H9 (cell line): ENCODE measurements at regions not wholly inside any gene's neighbourhood (a gene's known extent, or its start where the extent isn't known, plus 50 kb on each side); places are given as distances from the start of the nearest gene placed in this dataset.
"Not testable (repeated sequence)": the region's sequence is repeated elsewhere in the genome, so short reads cannot be mapped to it uniquely, and the experiment has no call there.

ENCODE experiments used
- DNase-seq: peaks from one replicate; pipeline ENCODE4 v3.0.0-alpha.2; 2017
- H2AFZ ChIP-seq: one replicate; pipeline ENCODE4 v1.6.1; 2013; ENCODE audit warnings: mild to moderate bottlenecking, low read length, control low read depth, moderate library complexity
- H2AK5ac ChIP-seq: 2 replicates; pipeline ENCODE4 v1.6.1; 2013; ENCODE audit warnings: low read length, control low read depth, mixed read lengths; ENCODE audit not compliant: insufficient read length
- H2BK120ac ChIP-seq: one replicate; pipeline ENCODE4 v1.6.1; 2013; ENCODE audit warnings: low read depth, mild to moderate bottlenecking, low read length, control low read depth, inconsistent platforms; ENCODE audit not compliant: poor library complexity, severe bottlenecking
- H2BK12ac ChIP-seq: 2 replicates; pipeline ENCODE4 v1.6.1; 2013; ENCODE audit warnings: low read length, control low read depth, mixed read lengths, low read depth; ENCODE audit not compliant: insufficient read length
- H2BK15ac ChIP-seq: 2 replicates; pipeline ENCODE4 v1.6.1; 2013; ENCODE audit warnings: low read depth, low read length, control low read depth
- H2BK20ac ChIP-seq: one replicate; pipeline ENCODE4 v1.6.1; 2013; ENCODE audit warnings: low read depth, mild to moderate bottlenecking, low read length, control low read depth, inconsistent platforms; ENCODE audit not compliant: poor library complexity, severe bottlenecking
- H2BK5ac ChIP-seq: 2 replicates; pipeline ENCODE4 v1.6.1; 2013; ENCODE audit warnings: low read length, control low read depth, mixed read lengths; ENCODE audit not compliant: insufficient read length
- H3K14ac ChIP-seq: 2 replicates; pipeline ENCODE4 v1.6.1; 2013; ENCODE audit warnings: low read length, control low read depth; ENCODE audit not compliant: insufficient read depth
- H3K18ac ChIP-seq: 2 replicates; pipeline ENCODE4 v1.6.1; 2013; ENCODE audit warnings: low read depth, mild to moderate bottlenecking, mixed read lengths, low read length, control low read depth; ENCODE audit not compliant: insufficient read length
- H3K23ac ChIP-seq: 2 replicates; pipeline ENCODE4 v1.6.1; 2013; ENCODE audit warnings: low read length, control low read depth, mixed read lengths, low read depth; ENCODE audit not compliant: insufficient read length
- H3K23me2 ChIP-seq: 2 replicates; pipeline ENCODE4 v1.6.1; 2013; ENCODE audit warnings: low read depth, mild to moderate bottlenecking, mixed read lengths, low read length, control low read depth; ENCODE audit not compliant: insufficient read length, poor library complexity, severe bottlenecking
- H3K27ac ChIP-seq: 2 replicates; pipeline ENCODE4 v1.5.1; 2013; ENCODE audit warnings: low read length, control low read depth, mixed read lengths, low read depth; ENCODE audit not compliant: insufficient read length
- H3K27me3 ChIP-seq: 2 replicates; pipeline ENCODE4 v1.6.1; 2013; ENCODE audit warnings: low read length, control low read depth, inconsistent platforms; ENCODE audit not compliant: insufficient read depth
- H3K4ac ChIP-seq: 2 replicates; pipeline ENCODE4 v1.6.1; 2013; ENCODE audit warnings: low read depth, mild to moderate bottlenecking, control low read depth, inconsistent platforms, low read length, moderate library complexity
- H3K4me1 ChIP-seq: 2 replicates; pipeline ENCODE4 v1.6.1; 2013; ENCODE audit warnings: low read length, control low read depth, inconsistent platforms; ENCODE audit not compliant: insufficient read depth
- H3K4me2 ChIP-seq: 2 replicates; pipeline ENCODE4 v1.6.1; 2013; ENCODE audit warnings: low read length, control low read depth, mixed read lengths; ENCODE audit not compliant: insufficient read length, insufficient read depth
- H3K56ac ChIP-seq: 2 replicates; pipeline ENCODE4 v1.6.1; 2013; ENCODE audit warnings: low read depth, mild to moderate bottlenecking, mixed read lengths, low read length, control low read depth; ENCODE audit not compliant: insufficient read length
- H3K79me1 ChIP-seq: 2 replicates; pipeline ENCODE4 v1.6.1; 2013; ENCODE audit warnings: low read depth, mild to moderate bottlenecking, moderate library complexity, low read length, control low read depth, inconsistent platforms; ENCODE audit not compliant: insufficient read depth, poor library complexity, severe bottlenecking
- H3K79me2 ChIP-seq: 2 replicates; pipeline ENCODE4 v1.6.1; 2013; ENCODE audit warnings: low read length, control low read depth, inconsistent platforms; ENCODE audit not compliant: insufficient read depth
- H3K9ac ChIP-seq: 2 replicates; pipeline ENCODE4 v1.6.1; 2013; ENCODE audit warnings: low read length, control low read depth, mixed read lengths; ENCODE audit not compliant: insufficient read length; ENCODE audit errors: extremely low read depth
- H3K9me3 ChIP-seq: one replicate; pipeline ENCODE4 v1.6.1; 2013; ENCODE audit warnings: low read depth, low read length, inconsistent platforms; ENCODE audit not compliant: control insufficient read depth
- H3T11ph ChIP-seq: one replicate; pipeline ENCODE4 v1.6.1; 2013; ENCODE audit warnings: mild to moderate bottlenecking, low read length, control low read depth, inconsistent platforms
- H4K20me1 ChIP-seq: one replicate; pipeline ENCODE4 v1.6.1; 2013; ENCODE audit not compliant: control insufficient read depth, insufficient read length, insufficient read depth
- H4K5ac ChIP-seq: 2 replicates; pipeline ENCODE4 v1.6.1; 2013; ENCODE audit warnings: low read depth, mild to moderate bottlenecking, mixed read lengths, low read length, control low read depth; ENCODE audit not compliant: insufficient read length
- H4K8ac ChIP-seq: replicated peaks from 2 replicates; pipeline ENCODE4 v1.6.1; 2013; ENCODE audit warnings: low read length, control low read depth, mixed read lengths, low read depth; ENCODE audit not compliant: insufficient read length
- H4K91ac ChIP-seq: 2 replicates; pipeline ENCODE4 v1.6.1; 2013; ENCODE audit warnings: low read depth, mild to moderate bottlenecking, moderate library complexity, mixed read lengths, low read length, control low read depth; ENCODE audit not compliant: insufficient read length
- H3K27ac Mint-ChIP-seq, 3 experiments: 2 replicates in 2 of 3; 3 replicates in 1 of 3; pipeline ENCODE4 v1.8.0; 2020 to 2021; ENCODE audit warnings: mixed read lengths in 3 of 3, mild to moderate bottlenecking in 1 of 3, moderate library complexity in 1 of 3
- H3K27me3 Mint-ChIP-seq: 2 replicates; pipeline ENCODE4 v1.8.0; 2021; ENCODE audit warnings: low read depth, mild to moderate bottlenecking, moderate library complexity, mixed read lengths
- H3K36me3 Mint-ChIP-seq, 3 experiments: 2 replicates in 2 of 3; 3 replicates in 1 of 3; pipeline ENCODE4 v1.8.0; 2020 to 2021; ENCODE audit warnings: low read depth in 3 of 3, mixed read lengths in 3 of 3; ENCODE audit not compliant: insufficient read depth in 1 of 3
- H3K4me1 Mint-ChIP-seq, 2 experiments: 2 replicates each; pipeline ENCODE4 v1.8.0; 2020; ENCODE audit warnings: mixed read lengths in 2 of 2
- H3K4me3 Mint-ChIP-seq, 2 experiments: 2 replicates in 1 of 2; 3 replicates in 1 of 2; pipeline ENCODE4 v1.8.0; 2020 to 2021; ENCODE audit warnings: mild to moderate bottlenecking in 2 of 2, mixed read lengths in 2 of 2, moderate library complexity in 1 of 2
- H3K9me3 Mint-ChIP-seq, 2 experiments: 2 replicates in 1 of 2; 3 replicates in 1 of 2; pipeline ENCODE4 v1.8.0; 2020; ENCODE audit warnings: mild to moderate bottlenecking in 2 of 2, mixed read lengths in 2 of 2, moderate library complexity in 1 of 2
- WGBS: extraction: QIAGEN DNeasy Blood & Tissue Kit; methylation state at CpG from one replicate; pipeline ENCODE4 v1.1.7; 2013; ENCODE audit warnings: missing lambda C conversion rate, low lambda C conversion rate, mixed read lengths; ENCODE audit not compliant: insufficient read length; ENCODE audit errors: extremely low coverage; 5-methylcytosine and 5-hydroxymethylcytosine counted together
- TF ChIP-seq, protein P1 (sequence below): fragments of 200-600 bp; sonication (generic); conservative IDR thresholded peaks from 3 replicates; pipeline ENCODE4 v1.8.0; 2021; ENCODE audit warnings: antibody characterized with exemption, mild to moderate bottlenecking

DNA sequence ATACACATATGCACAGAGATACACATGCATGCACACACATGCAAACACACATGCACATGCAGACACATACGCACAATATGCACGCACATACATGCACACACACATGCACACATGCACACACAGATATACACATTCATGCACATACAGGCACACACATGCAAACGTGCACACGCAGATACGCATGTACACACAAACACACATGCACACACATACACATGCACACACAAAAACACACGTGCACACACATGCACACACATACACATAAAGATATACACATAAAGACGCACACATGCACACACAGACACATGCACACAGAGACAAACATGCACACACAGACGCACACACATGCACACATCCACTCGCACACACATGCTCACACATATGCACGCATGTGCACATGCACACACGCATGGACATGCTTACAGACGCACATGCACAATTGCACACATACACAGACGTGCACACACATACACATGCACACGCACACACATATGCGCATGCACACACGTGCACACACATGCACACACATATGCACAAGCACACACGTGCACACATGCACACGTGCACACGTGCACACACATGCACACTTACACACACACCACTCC is 145.2 kb downstream of the ADRA2C start:
- H2BK5ac ChIP-seq, result no peak overlapping the region
- peaks cover 9% of the 10 kb centered on the region for H3K27me3 Mint-ChIP-seq

DNA sequence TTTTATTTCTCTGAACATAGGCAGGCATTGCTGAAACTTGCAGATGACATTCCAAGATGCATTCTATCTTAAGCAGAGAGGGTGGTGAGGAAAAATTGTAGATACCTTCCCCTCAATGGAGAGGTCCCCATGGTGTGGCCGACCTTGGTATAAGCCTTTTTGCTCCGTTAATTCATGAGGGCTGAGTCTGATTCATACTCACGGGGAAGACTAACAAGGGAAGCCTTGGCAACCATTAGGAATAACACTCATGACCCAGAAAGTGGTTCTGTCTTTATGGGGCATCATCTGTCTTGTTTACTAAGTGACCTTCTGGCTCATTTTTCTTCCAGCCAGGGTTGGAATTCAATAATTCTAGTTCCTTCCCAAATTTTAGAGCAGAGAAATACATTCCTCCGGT is 148.3 kb downstream of the ADRA2C start:
- H3T11ph ChIP-seq, H3K27me3 ChIP-seq, H4K20me1 ChIP-seq, H3K4ac ChIP-seq, H3K18ac ChIP-seq, H2BK12ac ChIP-seq, H2AFZ ChIP-seq, H3K36me3 Mint-ChIP-seq, H2AK5ac ChIP-seq, H2BK5ac ChIP-seq, H2BK120ac ChIP-seq, DNase-seq, H3K4me3 Mint-ChIP-seq, H3K79me1 ChIP-seq, H3K9ac ChIP-seq, H3K56ac ChIP-seq, H4K91ac ChIP-seq, H4K5ac ChIP-seq, H3K23me2 ChIP-seq, H3K14ac ChIP-seq, H3K9me3 ChIP-seq, H3K4me2 ChIP-seq, H2BK15ac ChIP-seq, H3K27me3 Mint-ChIP-seq, H4K8ac ChIP-seq, H2BK20ac ChIP-seq, H3K27ac Mint-ChIP-seq, H3K27ac ChIP-seq, H3K79me2 ChIP-seq, H3K4me1 ChIP-seq, H3K23ac ChIP-seq: not testable (repeated sequence)
- Mint-ChIP-seq H3K9me3 (peaks cover 7 to 11% of the 10 kb centered on the region in 2 experiments; a peak in 3 of 5 replicates), H3K4me1 (peaks cover 7 to 10% of the 10 kb centered on the region in 2 experiments)
- no CpG with 5 or more reads among the region's 4 CpGs for WGBS

More for the DNA sequence above, 145.2 kb downstream of the ADRA2C start:
- H3K9me3 ChIP-seq, result no peaks in the 10 kb centered on the region
- no peak overlapping the region for H2BK12ac ChIP-seq
- H3K23me2 ChIP-seq, result peaks cover 2% of the 10 kb centered on the region
- H3K4me3 Mint-ChIP-seq, result peak overlapping the region in 1 of 2 experiments; percentile 29; a peak in 1 of 5 replicates
- no peak overlapping the region for H3K4ac ChIP-seq
- no peak overlapping the region for H2BK15ac ChIP-seq
- H2AK5ac ChIP-seq, result no peak overlapping the region
- no peak overlapping the region for H2AFZ ChIP-seq
- no peak overlapping the region for H2BK120ac ChIP-seq
- no peaks in the 10 kb centered on the region for H3K4me1 ChIP-seq
- peak overlapping the region in 1 of 3 experiments; percentile 73; a peak in 2 of 7 replicates for H3K27ac Mint-ChIP-seq
- H3K14ac ChIP-seq, result no peak overlapping the region
- no peak overlapping the region for H3K4me2 ChIP-seq
- no peak overlapping the region for H3K56ac ChIP-seq
- peaks cover 2% of the 10 kb centered on the region for H4K20me1 ChIP-seq
- no peak for DNase-seq
- H3T11ph ChIP-seq, result no peak overlapping the region
- peaks cover 0 to 6% (median 0%) of the 10 kb centered on the region in 3 experiments; a peak in 2 of 7 replicates for H3K36me3 Mint-ChIP-seq
- no peak overlapping the region for H4K91ac ChIP-seq
- H3K23ac ChIP-seq, result no peak overlapping the region
- H3K79me2 ChIP-seq, result no peaks in the 10 kb centered on the region
- peak overlapping the region; percentile 3 for H4K5ac ChIP-seq
- TF ChIP-seq, protein P1, sequence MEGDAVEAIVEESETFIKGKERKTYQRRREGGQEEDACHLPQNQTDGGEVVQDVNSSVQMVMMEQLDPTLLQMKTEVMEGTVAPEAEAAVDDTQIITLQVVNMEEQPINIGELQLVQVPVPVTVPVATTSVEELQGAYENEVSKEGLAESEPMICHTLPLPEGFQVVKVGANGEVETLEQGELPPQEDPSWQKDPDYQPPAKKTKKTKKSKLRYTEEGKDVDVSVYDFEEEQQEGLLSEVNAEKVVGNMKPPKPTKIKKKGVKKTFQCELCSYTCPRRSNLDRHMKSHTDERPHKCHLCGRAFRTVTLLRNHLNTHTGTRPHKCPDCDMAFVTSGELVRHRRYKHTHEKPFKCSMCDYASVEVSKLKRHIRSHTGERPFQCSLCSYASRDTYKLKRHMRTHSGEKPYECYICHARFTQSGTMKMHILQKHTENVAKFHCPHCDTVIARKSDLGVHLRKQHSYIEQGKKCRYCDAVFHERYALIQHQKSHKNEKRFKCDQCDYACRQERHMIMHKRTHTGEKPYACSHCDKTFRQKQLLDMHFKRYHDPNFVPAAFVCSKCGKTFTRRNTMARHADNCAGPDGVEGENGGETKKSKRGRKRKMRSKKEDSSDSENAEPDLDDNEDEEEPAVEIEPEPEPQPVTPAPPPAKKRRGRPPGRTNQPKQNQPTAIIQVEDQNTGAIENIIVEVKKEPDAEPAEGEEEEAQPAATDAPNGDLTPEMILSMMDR, result no peak
- H2BK20ac ChIP-seq, result no peak overlapping the region
- H3K18ac ChIP-seq, result no peak overlapping the region
- H4K8ac ChIP-seq, result no peak overlapping the region
- peaks cover 9 to 11% of the 10 kb centered on the region in 2 experiments; a peak in 3 of 5 replicates for H3K9me3 Mint-ChIP-seq
- no CpG with 5 or more reads among the region's 19 CpGs for WGBS
- H3K9ac ChIP-seq, result no peak overlapping the region
- no peaks in the 10 kb centered on the region for H3K79me1 ChIP-seq
- no peaks in the 10 kb centered on the region for H3K4me1 Mint-ChIP-seq
- no peak overlapping the region for H3K27ac ChIP-seq
- H3K27me3 ChIP-seq, result no peaks in the 10 kb centered on the region
